Naive thymus-derived CD8-positive, alpha-beta T cell (primary cell): ENCODE measurements at regions not wholly inside any gene's neighbourhood (a gene's known extent, or its start where the extent isn't known, plus 50 kb on each side); places are given as distances from the start of the nearest gene placed in this dataset.

Source experiments
- ATAC-seq, 2 donors: fragments of 150-1000 bp; cut with Tn5 transposase in 1 of 2; sonication (Bioruptor Pico), chemical (Tn5 transposase) in 1 of 2; 1 replicate in 1 of 2; 2 replicates in 1 of 2; pipeline ENCODE4 v1.10.0; 2021; ENCODE audit warnings: mild to moderate bottlenecking in 2 of 2, moderate library complexity in 2 of 2
- POLR2A ChIA-PET: fragments of 350-600 bp; sonication (Branson Sonifier 250); formaldehyde crosslinking; loops from one replicate; lab custom pipeline; 2021; ENCODE audit warnings: antibody characterized with exemption; lab: Charles Lee
- DNase-seq, 10 donors: peaks; one replicate each; pipeline versions ENCODE4 v3.0.0 to v3.0.0-alpha.2; 2020 to 2022
- H3K27ac Mint-ChIP-seq, 10 donors: one replicate each; pipeline ENCODE4 v1.8.0; 2020 to 2022; ENCODE audit warnings: mild to moderate bottlenecking in 10 of 10, mixed read lengths in 10 of 10, moderate library complexity in 4 of 10, inconsistent platforms in 1 of 10
- H3K27me3 Mint-ChIP-seq, 5 donors: one replicate each; pipeline ENCODE4 v1.8.0; 2021 to 2022; ENCODE audit warnings: mixed read lengths in 5 of 5
- H3K36me3 Mint-ChIP-seq, 3 donors: one replicate each; pipeline ENCODE4 v1.8.0; 2020 to 2022; ENCODE audit warnings: mixed read lengths in 3 of 3, mild to moderate bottlenecking in 2 of 3, inconsistent platforms in 1 of 3
- H3K4me1 Mint-ChIP-seq, 4 donors: one replicate each; pipeline ENCODE4 v1.8.0; 2021 to 2022; ENCODE audit warnings: mixed read lengths in 4 of 4
- H3K4me3 Mint-ChIP-seq, 10 donors: one replicate each; pipeline ENCODE4 v1.8.0; 2020 to 2022; ENCODE audit warnings: mild to moderate bottlenecking in 10 of 10, mixed read lengths in 10 of 10, moderate library complexity in 6 of 10, inconsistent platforms in 1 of 10
- H3K9me3 Mint-ChIP-seq, 9 donors: one replicate each; pipeline ENCODE4 v1.8.0; 2020 to 2022; ENCODE audit warnings: mixed read lengths in 9 of 9, mild to moderate bottlenecking in 3 of 9, inconsistent platforms in 1 of 9, moderate library complexity in 1 of 9

GRCh38 chr12:88633312-88633711 is 53.0 kb upstream of the KITLG start:
- ATAC-seq (no peak), DNase-seq (no peak)
- Mint-ChIP-seq H3K4me1 (no peaks in the 10 kb centered on the region), H3K27ac (no peak overlapping the region), H3K9me3 (no peaks in the 10 kb centered on the region), H3K27me3 (peaks cover 0 to 1% (median 0%) of the 10 kb centered on the region in 5 donors), H3K4me3 (no peak overlapping the region), H3K36me3 (no peaks in the 10 kb centered on the region)
- POLR2A ChIA-PET = no interaction called here

- Mint-ChIP-seq H3K27ac (no peak overlapping the region), H3K36me3 (no peaks in the 10 kb centered on the region), H3K9me3 (no peaks in the 10 kb centered on the region), H3K4me3 (no peak overlapping the region), H3K4me1 (no peaks in the 10 kb centered on the region), H3K27me3 (peaks cover 0 to 2% (median 0%) of the 10 kb centered on the region in 5 donors)
- DNase-seq (no peak), ATAC-seq (no peak)
- POLR2A ChIA-PET = no interaction called here
These were observed 50.3 kb upstream of the KITLG start for GRCh38 chr12:88630561-88630960.
